ENCODE measurements at regions not wholly inside any gene's neighbourhood (a gene's known extent, or its start where the extent isn't known, plus 50 kb on each side); places are given as distances from the start of the nearest gene placed in this dataset.

DNA sequence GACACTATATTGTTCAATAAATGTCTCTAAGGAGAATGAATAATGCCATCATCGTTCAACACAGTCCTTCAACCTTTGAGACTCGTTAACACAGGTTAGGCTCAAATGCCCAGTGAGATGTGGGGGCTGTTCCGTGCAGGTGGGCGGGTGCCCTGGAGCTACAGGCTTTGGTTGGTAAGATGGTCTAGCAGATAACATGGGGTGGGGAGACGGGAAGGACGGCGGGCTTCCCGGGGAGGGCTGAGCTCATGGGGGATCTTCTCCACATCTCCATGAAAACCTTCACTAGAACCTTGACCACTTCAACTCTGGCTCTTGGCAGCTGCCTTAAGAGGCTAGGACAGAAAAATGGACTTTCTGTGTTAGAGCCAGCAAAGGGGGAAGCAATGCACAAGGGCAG, 134.1 kb upstream of the TCERG1L start:
- no peak for DNase-seq

DNA sequence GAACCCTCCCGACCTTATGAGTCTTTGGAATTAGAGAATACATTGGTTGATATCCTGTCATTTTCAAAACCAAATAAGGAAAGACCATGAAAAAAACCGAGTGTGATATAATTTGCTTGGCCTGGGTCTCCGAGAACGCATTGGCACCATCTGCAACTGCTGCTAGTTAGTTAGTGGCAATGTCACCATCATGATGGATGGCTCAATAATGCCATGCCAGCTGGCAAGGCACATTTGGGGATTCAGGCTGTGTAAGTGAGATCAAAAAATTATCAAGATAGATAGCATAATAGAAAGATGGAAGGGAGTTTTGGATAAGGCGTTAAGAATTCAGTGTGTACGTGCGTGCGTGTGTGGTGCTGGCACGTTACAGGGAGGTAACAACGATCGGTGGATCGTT, 134.7 kb upstream of the TCERG1L start:
- no peak for DNase-seq

DNA sequence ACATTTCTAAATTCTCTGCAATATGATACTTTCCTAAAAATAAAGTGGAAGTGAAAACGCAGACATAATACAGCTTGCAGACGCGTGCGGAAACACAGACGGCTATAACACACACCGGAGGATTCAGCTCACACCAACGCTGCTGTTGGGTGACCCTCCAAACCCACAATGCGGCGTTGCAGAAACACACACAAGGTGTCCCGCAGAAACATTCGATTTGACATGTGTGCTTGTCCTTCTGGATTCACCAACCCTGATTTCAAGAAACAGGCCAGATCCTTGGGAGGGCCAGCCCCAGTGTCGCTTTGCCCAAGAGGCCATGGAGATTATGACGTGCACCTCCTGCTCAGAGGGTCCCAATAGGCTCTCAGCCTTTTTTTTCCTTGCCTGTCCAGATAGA, 136.7 kb upstream of the TCERG1L start:
- no peak for DNase-seq

DNA sequence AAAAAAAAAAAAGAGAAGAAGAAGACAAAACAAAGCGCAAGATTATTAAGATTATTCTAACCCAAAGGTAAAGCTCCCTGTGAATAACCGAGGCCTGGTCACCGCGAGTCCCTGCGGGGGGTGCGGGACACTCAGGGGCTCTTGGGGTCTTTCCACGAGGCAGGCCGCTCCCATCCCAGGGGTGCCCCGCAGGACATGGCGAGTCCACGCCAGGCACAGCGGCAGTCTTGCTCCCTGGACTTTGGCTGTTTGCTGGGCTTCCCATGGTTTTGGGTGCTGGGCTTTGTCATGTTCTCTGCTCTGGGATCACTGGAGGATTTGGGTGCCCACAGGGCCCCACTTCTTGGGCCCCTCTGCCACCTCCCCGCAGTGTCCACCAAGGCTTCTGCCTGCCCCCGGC, 137.4 kb upstream of the TCERG1L start:
- no peak for DNase-seq

DNA sequence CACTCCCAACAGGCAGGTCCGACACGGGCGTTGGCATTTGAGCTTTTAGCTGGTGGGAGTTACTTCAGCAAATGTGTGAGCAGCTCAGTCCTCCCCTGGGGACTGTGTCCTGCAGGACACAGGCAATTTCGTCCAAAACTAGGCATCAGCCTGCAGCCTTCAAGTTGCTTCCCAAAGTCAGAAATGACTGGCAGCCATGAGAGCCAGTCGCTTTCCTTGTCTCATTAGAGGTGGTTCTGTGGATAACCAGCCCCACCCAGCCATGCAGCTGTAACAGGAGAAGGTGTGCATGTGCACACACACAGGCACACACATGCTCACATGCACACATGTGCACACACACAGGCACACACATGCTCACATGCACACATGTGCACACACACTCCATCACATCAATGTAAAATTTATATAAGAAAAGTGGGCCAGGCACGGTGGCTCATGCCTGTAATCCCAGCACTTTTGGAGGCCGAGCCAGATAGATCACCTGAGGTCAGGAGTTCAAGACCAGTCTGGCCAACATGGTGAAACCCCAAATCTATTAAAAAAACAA, 138.8 kb upstream of the TCERG1L start:
- DNase-seq: no peak

DNA sequence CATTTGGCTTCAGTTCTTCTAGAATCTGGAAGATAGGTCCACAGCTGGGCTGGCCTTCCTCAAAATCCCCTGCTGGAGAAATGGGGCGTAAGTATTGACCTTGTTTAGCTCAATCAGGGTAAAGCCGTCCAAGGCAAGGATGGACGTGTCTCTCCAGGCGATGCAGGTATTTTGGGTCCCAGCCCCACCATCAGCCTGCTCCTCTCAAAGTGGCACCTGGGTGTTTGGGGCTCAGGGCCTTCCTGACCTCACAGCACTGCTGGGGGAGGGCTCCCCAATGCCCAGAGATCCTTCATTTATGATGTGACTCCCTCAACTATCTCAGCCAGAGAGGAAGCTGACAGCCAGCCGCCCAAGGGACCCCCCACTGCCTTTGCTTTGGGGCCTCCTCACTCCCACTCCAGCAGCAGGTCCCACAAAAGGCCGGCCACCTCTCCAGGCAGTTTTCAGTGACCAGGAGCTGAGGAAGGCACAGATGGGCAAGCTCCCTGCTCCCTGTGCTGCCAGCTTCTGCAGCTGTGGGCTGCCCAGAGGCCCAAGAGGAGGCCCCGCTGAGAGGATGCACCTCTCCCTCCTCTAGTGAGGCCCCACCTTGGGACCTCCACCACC, 140.0 kb upstream of the TCERG1L start:
- no peak for DNase-seq

DNA sequence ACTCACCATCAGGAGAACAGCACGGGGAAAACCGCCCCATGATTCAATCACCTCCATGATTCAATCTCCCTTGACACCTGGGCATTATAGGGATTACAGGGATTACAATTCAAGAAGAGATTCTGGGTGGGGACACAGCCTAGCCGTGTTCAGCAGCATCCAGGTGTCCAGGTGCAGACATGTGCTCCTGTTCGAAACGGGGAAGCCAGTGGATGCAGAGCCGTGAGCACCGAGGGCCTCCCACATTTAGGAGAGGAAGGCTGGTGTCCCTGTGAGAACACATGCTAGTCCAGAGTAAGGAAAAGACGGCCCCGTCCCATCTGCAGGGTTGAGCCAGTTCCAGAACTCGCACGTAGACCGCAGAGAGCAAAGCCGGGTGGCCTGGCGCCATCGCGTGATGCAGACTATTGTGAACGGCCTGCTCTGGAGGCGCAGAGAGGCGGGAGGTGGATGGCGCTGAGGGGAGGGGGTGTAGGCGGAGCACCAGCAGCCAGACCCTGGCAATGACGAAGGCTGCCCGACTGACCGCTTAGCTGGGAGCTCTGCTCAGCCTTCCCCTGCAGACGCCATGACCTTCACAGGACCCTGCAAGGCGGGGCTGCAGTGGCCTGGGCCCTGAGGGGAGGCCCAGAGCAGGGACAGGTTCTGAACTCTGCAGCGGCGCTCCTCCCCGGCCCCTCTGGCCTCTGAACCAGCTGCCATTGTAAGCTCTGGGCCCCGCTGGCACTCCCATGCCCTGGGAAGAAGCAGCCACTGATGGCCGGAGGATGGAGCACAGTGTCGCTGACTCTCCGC, 141.6 kb upstream of the TCERG1L start:
- DNase-seq: peak; percentile 31

DNA sequence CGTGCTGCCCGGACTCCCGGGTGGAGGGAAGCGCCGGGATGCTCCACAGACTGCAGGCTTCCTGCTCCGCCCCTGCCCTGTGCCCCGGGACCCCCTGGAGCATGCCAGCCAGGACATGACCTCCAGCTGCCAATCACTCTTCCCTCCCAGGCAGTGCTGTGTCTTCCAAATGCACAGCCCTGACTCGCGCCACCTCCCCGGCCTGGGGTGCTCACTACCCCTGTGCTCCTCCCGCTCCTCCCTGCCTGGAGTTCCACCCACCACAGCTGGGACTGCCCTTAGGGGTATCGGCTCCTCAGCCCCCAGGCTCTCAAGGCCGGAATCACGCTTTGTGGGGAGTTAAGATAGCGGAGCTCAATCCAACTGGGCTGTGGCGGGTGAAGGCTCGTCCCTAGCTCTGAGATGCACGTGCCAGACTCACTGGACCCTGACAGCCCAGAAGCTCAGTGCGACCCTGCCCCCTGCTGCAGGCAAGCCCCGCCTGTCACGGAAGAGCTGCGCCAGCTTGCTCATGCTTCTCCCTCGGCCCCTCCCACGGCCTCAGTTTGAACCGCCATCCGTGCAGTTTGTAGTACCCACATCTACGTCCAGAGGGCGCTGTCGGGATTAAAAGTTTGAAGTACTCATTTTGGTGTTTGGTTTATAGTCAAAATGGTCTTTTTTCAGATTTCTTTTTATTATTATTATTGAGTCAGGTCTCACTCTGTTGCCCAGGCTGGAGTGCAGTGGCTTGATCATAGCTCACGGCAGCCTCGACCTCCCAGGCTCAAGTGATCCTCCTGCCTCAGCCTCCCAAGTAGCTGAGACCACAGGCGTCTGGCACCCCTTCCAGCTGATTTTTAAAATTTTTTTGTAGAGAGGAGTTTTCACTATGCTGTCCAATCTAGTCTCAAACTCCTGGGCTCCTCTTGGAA, 142.5 kb upstream of the TCERG1L start:
- DNase-seq: peak; percentile 43

DNA sequence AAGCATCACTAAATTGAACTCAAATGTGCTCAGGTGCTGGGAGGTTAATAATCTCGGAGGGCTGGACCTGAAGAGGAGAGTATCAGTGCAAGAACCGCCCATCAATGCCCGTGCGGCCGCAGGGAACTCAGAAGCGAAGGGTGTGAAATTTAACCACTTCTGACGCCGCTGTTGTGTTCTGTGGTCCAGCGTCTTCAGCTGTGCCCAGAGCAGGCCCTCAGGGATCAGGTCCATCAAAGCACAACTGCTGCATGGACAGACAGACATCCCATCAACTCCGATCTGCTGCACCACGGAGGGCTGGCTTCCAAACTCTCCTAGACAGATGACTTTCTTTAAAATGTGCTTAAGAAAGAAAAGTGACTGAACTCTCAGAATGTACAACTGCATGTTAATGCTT, 144.9 kb upstream of the TCERG1L start:
- DNase-seq: no peak

DNA sequence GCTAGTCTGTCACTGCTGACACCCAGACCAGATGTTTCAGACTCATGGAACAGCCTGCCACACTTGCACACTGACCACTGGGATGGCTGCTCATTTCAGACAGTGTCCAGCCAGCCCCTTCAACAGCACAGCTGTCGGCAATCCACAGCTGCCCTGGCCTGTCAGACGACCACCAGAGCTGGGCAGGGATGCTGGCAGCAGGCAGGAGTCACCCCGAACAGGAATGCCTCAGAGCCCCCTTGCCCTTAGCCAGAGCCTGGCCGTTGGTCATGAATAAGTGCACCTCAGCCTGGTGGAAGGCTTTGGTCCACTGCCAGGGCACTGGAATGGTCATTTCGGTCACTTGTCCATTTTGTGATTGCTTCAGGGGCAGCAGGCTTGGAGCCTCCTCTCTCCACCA, 149.6 kb upstream of the TCERG1L start:
- no peak for DNase-seq

DNA sequence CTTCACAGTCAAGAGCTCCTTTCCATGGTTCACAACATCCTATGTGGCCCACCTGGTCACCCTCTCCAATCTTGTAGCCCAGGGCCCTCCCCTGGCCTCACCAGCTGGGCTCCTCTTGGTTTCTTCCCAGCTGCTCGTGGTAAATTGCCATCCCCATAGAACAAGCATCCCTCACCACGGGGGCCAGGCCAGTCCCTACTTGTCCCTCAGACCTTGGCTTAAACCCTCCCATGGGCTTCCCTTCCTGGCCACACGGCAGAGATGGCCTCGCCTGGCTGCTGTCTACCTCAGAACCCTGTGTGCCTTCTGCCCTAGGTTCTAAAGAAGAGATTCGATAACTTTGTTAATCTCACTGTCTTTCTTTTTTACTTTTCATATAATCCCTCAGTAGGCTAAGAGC, 153.3 kb upstream of the TCERG1L start:
- no peak for DNase-seq

DNA sequence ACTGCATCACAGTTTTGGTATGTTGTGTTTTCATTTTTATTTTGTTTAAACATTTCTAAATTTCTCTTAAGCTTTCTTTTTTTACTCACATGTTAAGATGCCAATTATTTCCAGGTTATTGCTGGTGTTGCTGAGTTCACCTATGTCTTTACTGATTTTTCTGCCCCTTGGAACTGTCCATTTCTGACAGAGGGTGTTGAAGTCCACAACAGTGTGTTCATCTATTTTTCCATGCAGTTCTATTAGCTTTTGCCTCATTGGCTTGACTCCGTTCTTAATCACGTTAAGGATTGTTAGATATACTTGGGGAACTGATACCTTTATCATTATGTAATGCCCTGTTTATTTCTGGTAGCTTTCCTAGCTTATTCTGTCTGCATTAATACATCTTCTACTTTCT, 158.0 kb upstream of the TCERG1L start:
- no peak for DNase-seq

DNA sequence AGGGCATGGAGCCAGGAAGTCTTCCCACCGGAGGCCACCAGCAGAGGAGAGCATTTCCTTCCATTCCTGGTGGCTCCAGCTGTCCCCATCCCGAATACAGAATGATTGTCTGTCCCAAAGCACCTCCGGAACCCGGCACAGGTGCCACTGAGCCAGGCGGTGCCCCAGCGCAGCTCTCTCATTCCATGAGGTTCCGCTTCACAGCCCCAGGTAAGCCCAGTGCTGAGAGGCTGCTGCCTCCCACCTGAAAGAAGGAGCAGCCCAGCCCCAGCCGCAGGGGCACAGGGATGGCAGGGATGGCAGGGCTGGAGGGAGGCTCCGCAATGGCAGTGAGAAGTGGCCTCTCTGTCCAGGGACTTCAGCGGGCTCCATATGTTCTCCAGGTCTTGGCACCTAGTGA, 162.1 kb upstream of the TCERG1L start:
- DNase-seq: no peak

DNA sequence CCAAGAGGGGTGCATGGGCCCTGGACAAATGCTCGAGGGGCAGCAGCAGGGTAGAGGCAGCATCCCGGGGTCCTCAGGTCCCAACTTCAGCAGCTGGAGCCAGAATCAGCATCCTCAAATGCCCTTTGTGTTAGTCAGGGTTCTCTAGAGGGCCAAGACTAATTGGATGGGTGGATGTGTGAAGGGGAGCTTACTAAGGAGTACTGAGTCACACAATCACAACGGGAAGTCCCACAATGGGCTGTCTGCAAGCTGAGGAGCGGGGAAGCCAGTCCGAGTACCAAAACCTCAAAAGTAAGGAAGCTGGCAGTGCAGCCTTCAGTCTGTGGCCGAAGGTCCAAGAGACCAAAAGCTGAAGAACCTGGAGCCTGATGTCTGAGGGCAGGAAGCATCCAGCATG, 162.9 kb upstream of the TCERG1L start:
- DNase-seq: no peak

DNA sequence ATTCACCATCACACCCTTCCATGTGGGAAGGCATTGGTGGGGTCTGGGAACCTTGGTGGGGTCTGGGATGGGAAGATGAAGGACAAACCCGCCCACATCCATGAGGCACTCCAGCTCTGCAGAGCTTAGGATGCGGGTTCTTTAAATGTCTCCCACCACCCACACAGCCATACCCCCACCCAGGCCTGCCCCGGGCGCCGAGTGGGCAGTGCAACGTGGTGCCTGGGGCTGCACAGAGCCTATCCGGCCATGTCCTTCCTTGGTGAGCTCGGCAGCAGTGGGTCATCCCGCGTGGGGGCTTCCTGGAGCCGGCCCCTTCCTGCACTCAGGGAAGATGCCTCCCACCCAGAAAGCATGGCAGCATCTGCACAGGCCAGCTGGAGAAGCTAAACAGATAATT, 163.5 kb upstream of the TCERG1L start:
- no peak for DNase-seq

DNA sequence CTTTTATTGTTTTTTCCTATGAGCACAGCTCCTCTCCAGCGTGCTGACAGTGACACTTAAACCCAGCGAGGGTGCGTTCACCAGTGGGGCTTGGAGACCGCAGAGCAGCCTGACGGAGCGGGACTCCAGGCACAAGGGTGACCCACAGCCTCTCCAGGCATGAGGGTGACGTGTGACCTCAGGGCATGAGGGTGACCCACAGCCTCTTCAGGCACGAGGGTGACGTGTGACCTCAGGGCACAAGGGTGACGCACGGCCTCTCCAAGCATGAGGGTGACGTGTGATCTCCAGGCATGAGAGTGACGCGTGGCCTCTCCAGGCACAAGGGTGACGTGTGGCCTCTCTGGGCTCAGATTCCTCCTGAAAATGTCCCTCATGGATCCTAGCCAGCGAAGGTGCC, 164.3 kb upstream of the TCERG1L start:
- no peak for DNase-seq

DNA sequence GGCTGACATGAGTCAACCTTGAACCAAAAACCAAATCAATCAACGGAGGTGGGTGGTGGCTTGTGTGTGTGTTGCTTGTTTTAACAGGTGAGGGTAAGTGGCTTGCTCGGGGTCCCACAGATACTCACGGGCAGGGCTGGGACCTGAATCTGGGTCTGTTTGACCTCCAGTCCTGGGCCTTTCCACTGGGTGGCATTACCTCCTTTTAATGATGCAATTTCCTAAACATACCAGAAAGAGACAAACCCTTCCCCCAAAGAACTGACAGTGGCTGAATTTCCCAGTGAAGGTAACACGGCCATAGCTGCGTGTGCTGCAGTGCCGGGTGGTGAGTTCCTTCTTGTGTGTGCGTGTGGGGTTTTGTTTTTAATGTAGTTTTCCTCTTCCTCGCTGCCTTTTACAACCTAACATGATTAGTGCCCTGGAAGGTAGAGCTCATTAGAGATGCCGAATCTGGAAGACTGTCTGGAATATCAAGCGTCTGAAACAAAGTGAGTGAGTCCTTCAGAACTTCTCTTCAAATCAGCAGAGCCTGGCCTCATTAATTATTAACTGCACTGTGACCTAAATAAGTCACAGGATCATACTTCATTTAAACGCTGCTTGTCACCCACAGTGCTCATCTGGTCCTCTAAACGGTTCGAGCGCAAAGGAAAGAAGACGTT, 166.1 kb upstream of the TCERG1L start:
- no peak for DNase-seq

DNA sequence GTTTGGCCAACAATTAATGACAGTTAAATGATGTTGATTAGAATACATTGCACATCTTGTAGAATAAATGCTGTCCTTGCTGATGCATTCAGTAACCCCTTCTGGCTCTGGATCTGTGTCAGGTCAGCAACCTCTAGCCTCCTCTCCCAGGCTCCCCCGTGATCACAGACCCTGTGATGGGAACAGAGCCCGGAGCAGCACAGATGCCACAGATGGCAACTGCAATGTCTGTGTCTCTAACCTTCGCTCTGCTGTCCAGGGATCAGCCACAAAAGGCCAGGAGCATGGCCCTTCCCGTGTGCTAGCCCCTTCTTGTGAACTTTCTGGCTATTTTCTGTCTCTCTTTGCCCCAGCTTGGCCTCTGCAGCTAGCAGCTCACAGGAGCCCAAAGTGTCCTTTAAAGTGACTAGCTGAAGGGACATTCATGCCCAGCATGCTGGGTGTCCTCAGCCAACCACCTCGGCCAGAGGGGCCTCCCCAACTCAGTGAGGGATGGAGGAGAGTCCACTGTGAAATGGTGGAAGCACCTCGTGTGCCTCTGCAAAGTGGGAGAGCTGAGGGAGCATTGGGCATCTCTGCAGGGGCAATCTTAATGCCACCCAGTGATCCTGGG, 167.0 kb upstream of the TCERG1L start:
- DNase-seq: no peak

DNA sequence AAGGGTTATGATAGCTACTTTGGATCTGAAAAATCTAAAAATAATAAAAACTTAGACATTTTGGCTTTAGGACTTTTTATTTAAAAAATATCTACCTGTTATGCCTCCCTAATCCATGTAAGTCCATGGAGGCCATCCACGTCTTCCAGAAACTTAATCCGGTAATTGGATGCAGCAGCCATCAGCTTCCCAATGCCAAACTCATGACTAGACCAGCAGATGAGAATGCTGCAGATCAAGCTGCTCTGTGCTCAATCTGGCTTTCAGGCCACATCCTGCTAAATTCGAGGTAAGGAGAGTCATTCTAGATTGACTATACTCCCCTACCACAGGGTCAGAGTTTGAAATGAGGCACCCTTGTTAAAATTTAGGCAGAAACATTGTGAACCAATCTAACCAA, 168.5 kb upstream of the TCERG1L start:
- no peak for DNase-seq

DNA sequence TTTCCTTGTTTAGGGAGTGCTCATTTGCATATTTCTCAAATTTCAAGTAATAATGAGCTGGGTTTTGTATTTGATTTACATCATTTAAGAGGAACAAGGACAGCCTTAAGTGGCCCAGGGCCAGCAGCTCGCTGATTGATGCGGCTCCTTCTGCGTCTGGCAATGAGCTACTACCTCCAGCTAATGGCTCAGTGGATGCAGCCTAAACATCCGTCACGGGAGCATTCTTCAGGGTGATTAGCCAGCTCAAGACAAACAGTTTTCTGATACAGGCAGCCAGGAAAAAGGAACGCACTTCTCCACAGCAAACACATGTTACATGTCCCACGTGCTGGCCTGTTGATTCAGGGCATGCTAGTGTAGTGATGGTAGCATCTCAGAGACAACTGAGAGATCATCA, 169.3 kb upstream of the TCERG1L start:
- no peak for DNase-seq

DNA sequence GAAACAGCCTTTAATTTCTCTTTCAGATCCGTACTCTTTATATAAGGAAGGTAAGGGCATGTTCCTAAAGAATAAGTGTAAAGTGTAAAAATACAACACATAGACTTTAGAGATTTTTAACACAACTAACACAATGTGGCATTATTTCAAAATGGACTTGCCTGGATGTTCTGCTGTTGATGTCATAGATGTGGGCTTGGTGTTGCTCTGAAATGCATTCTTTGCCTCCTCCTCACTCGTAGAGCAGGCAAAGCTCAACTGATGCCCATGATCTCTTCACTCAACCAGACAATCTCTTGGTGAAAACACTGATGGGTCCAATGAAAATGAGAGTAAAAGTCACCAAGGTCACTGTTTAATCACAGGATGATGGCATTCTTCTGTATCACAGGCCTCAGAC, 174.2 kb upstream of the TCERG1L start:
- DNase-seq: no peak

DNA sequence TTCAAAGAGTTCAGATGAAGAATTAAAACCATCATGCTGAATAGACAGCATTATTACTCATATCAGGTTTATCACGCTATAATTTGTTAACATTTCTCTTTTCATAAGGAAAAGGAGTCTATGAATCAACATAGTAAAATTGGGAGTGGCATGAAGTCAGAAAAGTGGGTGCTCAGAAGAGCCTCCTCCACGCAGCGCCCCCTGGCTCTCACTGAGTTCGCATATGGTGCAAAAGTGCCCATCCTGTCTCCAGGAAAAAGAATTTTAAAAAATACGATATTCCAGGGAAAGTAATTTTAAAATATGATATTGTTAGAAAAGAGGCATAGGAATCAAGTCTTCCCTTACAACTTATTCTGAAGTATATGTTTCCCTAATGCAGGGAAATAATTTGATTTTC, 176.3 kb upstream of the TCERG1L start:
- DNase-seq: no peak
